Muscle of leg (tissue), 3 donors: ENCODE measurements at regions not wholly inside any gene's neighbourhood (a gene's known extent, or its start where the extent isn't known, plus 50 kb on each side); places are given as distances from the start of the nearest gene placed in this dataset.

Experiments
- DNase-seq: peaks from one replicate; pipeline ENCODE4 v3.0.0; 2013
- H3K27ac ChIP-seq: one replicate; pipeline ENCODE4 v1.5.1; 2013; ENCODE audit warnings: mild to moderate bottlenecking, low read length, control low read depth
- H3K27me3 ChIP-seq: one replicate; pipeline ENCODE4 v1.6.1; 2013; ENCODE audit warnings: low read length; ENCODE audit not compliant: control insufficient read depth, insufficient read depth
- H3K36me3 ChIP-seq: one replicate; pipeline ENCODE4 v1.6.1; 2013; ENCODE audit warnings: low read length; ENCODE audit not compliant: control insufficient read depth, insufficient read depth
- H3K4me1 ChIP-seq: one replicate; pipeline ENCODE4 v1.6.1; 2013; ENCODE audit warnings: low read length; ENCODE audit not compliant: control insufficient read depth, insufficient read depth
- H3K4me3 ChIP-seq: one replicate; pipeline ENCODE4 v1.5.1; 2013; ENCODE audit warnings: low read length, control low read depth
- H3K9me3 ChIP-seq: replicated peaks from 2 replicates; pipeline ENCODE4 v1.6.1; 2013; ENCODE audit warnings: low read depth, low read length; ENCODE audit not compliant: control insufficient read depth
- WGBS: methylation state at CpG from one replicate; pipeline ENCODE4 v1.1.5; 2013; ENCODE audit warnings: missing lambda C conversion rate; ENCODE audit not compliant: insufficient coverage; 5-methylcytosine and 5-hydroxymethylcytosine counted together

GRCh38 chr4:184575306-184575705 lies 73.9 kb downstream of the CASP3 start:
- Histone ChIP-seq H3K27ac (no peak overlapping the region), H3K4me3 (no peak overlapping the region), H3K36me3 (no peaks in the 10 kb centered on the region), H3K27me3 (no peaks in the 10 kb centered on the region), H3K9me3 (no peaks in the 10 kb centered on the region), H3K4me1 (no peaks in the 10 kb centered on the region)
- no CpG with 5 or more reads among the region's 1 CpG for WGBS
- DNase-seq = no peak

- WGBS = no CpG with 5 or more reads among the region's 5 CpGs
- no peaks in the 10 kb centered on the region for H3K9me3 ChIP-seq
- H3K36me3 ChIP-seq = no peaks in the 10 kb centered on the region
- no peak overlapping the region for H3K27ac ChIP-seq
- DNase-seq = peak; percentile 27
- no peak overlapping the region for H3K4me3 ChIP-seq
- H3K4me1 ChIP-seq = no peaks in the 10 kb centered on the region
- no peaks in the 10 kb centered on the region for H3K27me3 ChIP-seq
Observed at GRCh38 chr4:184574861-184575260, 74.4 kb downstream of the CASP3 start.

- Histone ChIP-seq H3K27ac (no peak overlapping the region), H3K9me3 (no peaks in the 10 kb centered on the region), H3K36me3 (no peaks in the 10 kb centered on the region), H3K4me3 (no peak overlapping the region), H3K27me3 (no peaks in the 10 kb centered on the region), H3K4me1 (no peaks in the 10 kb centered on the region)
- DNase-seq = no peak
- WGBS = no CpG with 5 or more reads among the region's 2 CpGs
Observed at GRCh38 chr4:184573701-184574100, 75.5 kb downstream of the CASP3 start.

GRCh38 chr4:184568770-184569169 lies 80.5 kb downstream of the CASP3 start:
- H3K27ac ChIP-seq = no peak overlapping the region
- H3K27me3 ChIP-seq = no peaks in the 10 kb centered on the region
- no peak overlapping the region for H3K4me3 ChIP-seq
- WGBS = no CpG with 5 or more reads among the region's 6 CpGs
- peaks cover 2% of the 10 kb centered on the region for H3K9me3 ChIP-seq
- H3K36me3 ChIP-seq = no peaks in the 10 kb centered on the region
- peak; percentile 20 for DNase-seq
- H3K4me1 ChIP-seq = no peaks in the 10 kb centered on the region

- H3K4me3 ChIP-seq = no peak overlapping the region
- no peaks in the 10 kb centered on the region for H3K36me3 ChIP-seq
- no peak for DNase-seq
- peaks cover 2% of the 10 kb centered on the region for H3K9me3 ChIP-seq
- WGBS = 83% methylated on average over 1 of the region's 3 CpGs
- no peaks in the 10 kb centered on the region for H3K4me1 ChIP-seq
- no peak overlapping the region for H3K27ac ChIP-seq
- H3K27me3 ChIP-seq = no peaks in the 10 kb centered on the region
Observed at GRCh38 chr4:184563621-184564020, 85.6 kb downstream of the CASP3 start.

GRCh38 chr4:184558996-184559395 lies 84.6 kb upstream of the IRF2 start:
- Histone ChIP-seq H3K4me3 (no peak overlapping the region), H3K36me3 (no peaks in the 10 kb centered on the region), H3K27ac (no peak overlapping the region), H3K9me3 (no peaks in the 10 kb centered on the region), H3K27me3 (no peaks in the 10 kb centered on the region), H3K4me1 (no peaks in the 10 kb centered on the region)
- DNase-seq = no peak
- WGBS = 64% methylated on average over 7 of the region's 7 CpGs

- no peak overlapping the region for H3K4me3 ChIP-seq
- WGBS = 90% methylated on average over 2 of the region's 4 CpGs
- H3K4me1 ChIP-seq = no peaks in the 10 kb centered on the region
- H3K27me3 ChIP-seq = no peaks in the 10 kb centered on the region
- no peaks in the 10 kb centered on the region for H3K9me3 ChIP-seq
- H3K27ac ChIP-seq = no peak overlapping the region
- no peak for DNase-seq
- no peaks in the 10 kb centered on the region for H3K36me3 ChIP-seq
Observed at GRCh38 chr4:184553891-184554290, 79.5 kb upstream of the IRF2 start.

- H3K4me3 ChIP-seq = no peak overlapping the region
- H3K27me3 ChIP-seq = no peaks in the 10 kb centered on the region
- no peak overlapping the region for H3K27ac ChIP-seq
- no peaks in the 10 kb centered on the region for H3K36me3 ChIP-seq
- no CpG with 5 or more reads among the region's 3 CpGs for WGBS
- no peaks in the 10 kb centered on the region for H3K4me1 ChIP-seq
- H3K9me3 ChIP-seq = no peaks in the 10 kb centered on the region
- DNase-seq = no peak
Observed at GRCh38 chr4:184550476-184550875, 76.1 kb upstream of the IRF2 start.

- WGBS = 70% methylated on average over 17 of the region's 20 CpGs
- no peak for DNase-seq
- Histone ChIP-seq H3K36me3 (no peaks in the 10 kb centered on the region), H3K27ac (peak overlapping the region; percentile 25), H3K9me3 (no peaks in the 10 kb centered on the region), H3K27me3 (no peaks in the 10 kb centered on the region), H3K4me1 (no peaks in the 10 kb centered on the region), H3K4me3 (no peak overlapping the region)
Observed at GRCh38 chr4:184548648-184549341, 74.4 kb upstream of the IRF2 start.

- no peaks in the 10 kb centered on the region for H3K9me3 ChIP-seq
- 52% methylated on average over 4 of the region's 5 CpGs for WGBS
- H3K4me1 ChIP-seq = no peaks in the 10 kb centered on the region
- no peaks in the 10 kb centered on the region for H3K36me3 ChIP-seq
- H3K4me3 ChIP-seq = no peak overlapping the region
- no peak overlapping the region for H3K27ac ChIP-seq
- H3K27me3 ChIP-seq = no peaks in the 10 kb centered on the region
- DNase-seq = no peak
Observed at GRCh38 chr4:184548316-184548647, 73.9 kb upstream of the IRF2 start.
